GM18507 (cell line): ENCODE measurements at regions not wholly inside any gene's neighbourhood (a gene's known extent, or its start where the extent isn't known, plus 50 kb on each side); places are given as distances from the start of the nearest gene placed in this dataset.
"Not testable (repeated sequence)": the region's sequence is repeated elsewhere in the genome, so short reads cannot be mapped to it uniquely, and the experiment has no call there.

ENCODE experiments used
- DNase-seq: peaks from one replicate; pipeline ENCODE4 v3.0.0; 2011; ENCODE audit warnings: low read depth; ENCODE audit not compliant: insufficient read length; ENCODE audit errors: extremely low spot score
- FAIRE-seq: peaks from 2 replicates; lab custom pipeline; 2011; peaks lifted over from hg19 to GRCh38; lab: Jason Lieb, UNC

GRCh38 chr10:63005246-63005645, 127.9 kb upstream of the NRBF2 start:
- no peak for DNase-seq
- FAIRE-seq: no peak

- DNase-seq (no peak), FAIRE-seq (peak; percentile 72)
These were observed 129.2 kb upstream of the NRBF2 start for GRCh38 chr10:63003816-63004453.

GRCh38 chr10:62996925-62997324, 136.2 kb upstream of the NRBF2 start:
- DNase-seq: no peak
- no peak for FAIRE-seq

- DNase-seq (no peak), FAIRE-seq (no peak)
These were observed 136.6 kb upstream of the NRBF2 start for GRCh38 chr10:62996516-62996915.

- DNase-seq: no peak
- no peak for FAIRE-seq
These were observed 140.0 kb upstream of the NRBF2 start for GRCh38 chr10:62993121-62993520.

GRCh38 chr10:62992145-62992721, 140.9 kb upstream of the NRBF2 start:
- FAIRE-seq: no peak
- DNase-seq: no peak

- no peak for DNase-seq
- FAIRE-seq: no peak
These were observed 143.0 kb upstream of the NRBF2 start for GRCh38 chr10:62990126-62990525.

- FAIRE-seq (no peak), DNase-seq (no peak)
These were observed 147.1 kb upstream of the NRBF2 start for GRCh38 chr10:62985807-62986600.

- DNase-seq (no peak), FAIRE-seq (no peak)
These were observed 152.0 kb upstream of the NRBF2 start for GRCh38 chr10:62981096-62981495.

- DNase-seq (no peak), FAIRE-seq (no peak)
These were observed 152.4 kb upstream of the NRBF2 start for GRCh38 chr10:62980687-62981086.

- FAIRE-seq: no peak
- no peak for DNase-seq
These were observed 153.2 kb upstream of the NRBF2 start for GRCh38 chr10:62979921-62980320.

GRCh38 chr10:62978482-62978881, 154.6 kb upstream of the NRBF2 start:
- no peak for DNase-seq
- FAIRE-seq: no peak

- not testable (repeated sequence) for DNase-seq, FAIRE-seq
These were observed 158.3 kb upstream of the NRBF2 start for GRCh38 chr10:62974795-62975194.

GRCh38 chr10:62972103-62972502, 155.9 kb upstream of the EGR2 start:
- no peak for DNase-seq
- no peak for FAIRE-seq

- FAIRE-seq: no peak
- no peak for DNase-seq
These were observed 147.9 kb upstream of the EGR2 start for GRCh38 chr10:62964026-62964425.

GRCh38 chr10:62961951-62962523, 145.9 kb upstream of the EGR2 start:
- DNase-seq (no peak), FAIRE-seq (no peak)

- no peak for FAIRE-seq
- DNase-seq: no peak
These were observed 144.2 kb upstream of the EGR2 start for GRCh38 chr10:62960416-62960815.

- DNase-seq (no peak), FAIRE-seq (no peak)
These were observed 143.4 kb upstream of the EGR2 start for GRCh38 chr10:62959553-62959952.

GRCh38 chr10:62958980-62959379, 142.8 kb upstream of the EGR2 start:
- no peak for FAIRE-seq
- no peak for DNase-seq

GRCh38 chr10:62946278-62946677, 130.1 kb upstream of the EGR2 start:
- DNase-seq: no peak
- no peak for FAIRE-seq

- FAIRE-seq (no peak), DNase-seq (no peak)
These were observed 123.5 kb upstream of the EGR2 start for GRCh38 chr10:62939698-62940097.
